ENCODE measurements at regions not wholly inside any gene's neighbourhood (a gene's known extent, or its start where the extent isn't known, plus 50 kb on each side); places are given as distances from the start of the nearest gene placed in this dataset.

DNA sequence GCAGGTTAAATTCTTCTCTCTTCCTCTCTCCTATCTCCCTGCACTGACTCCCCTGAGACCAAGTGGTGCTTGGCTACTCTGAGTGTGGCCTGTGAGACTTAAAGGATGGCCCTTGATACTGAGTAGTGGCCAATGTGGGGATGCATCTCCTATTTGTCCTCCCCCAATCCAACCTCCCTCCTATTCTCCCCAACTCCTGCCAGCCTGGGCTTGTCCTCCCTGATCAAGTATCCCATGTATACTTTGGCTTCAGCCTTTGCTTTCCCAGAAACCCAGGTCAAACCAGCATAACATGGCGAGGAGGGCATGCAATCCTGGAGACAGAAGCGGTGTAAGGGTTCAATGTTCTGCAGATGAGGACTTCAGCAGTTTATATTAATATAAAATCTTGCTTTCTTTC is 77.9 kb upstream of the GRB10 start:
- Histone ChIP-seq H3K4me2 (no peak overlapping the region), H4K20me1 (ENCODE audit: insufficient read depth, poor library complexity, severe bottlenecking) (no peaks in the 10 kb centered on the region), H2AFZ (no peak overlapping the region), H3K4me3 (no peak overlapping the region), H3K36me3 (replicated peaks; ENCODE audit: insufficient read depth, low read depth) (no peaks in the 10 kb centered on the region), H3K9me3 (ENCODE audit: low read depth) (no peaks in the 10 kb centered on the region), H3K4me1 (ENCODE audit: insufficient read depth) (no peaks in the 10 kb centered on the region), H3K79me2 (no peaks in the 10 kb centered on the region), H3K9me2 (replicated peaks; ENCODE audit: insufficient read depth) (no peaks in the 10 kb centered on the region), H3K27me3 (no peaks in the 10 kb centered on the region), H3K27ac (no peak overlapping the region)
- WGBS (ENCODE audit: low lambda C conversion rate, missing lambda C conversion rate), result 91% methylated on average over 2 of the region's 2 CpGs
- TF ChIP-seq EZH2phosphoT487 (IDR thresholded peaks at IDR 0.05; ENCODE audit: low read depth, severe bottlenecking, unreplicated experiment), result no peak
- TF ChIP-seq, protein P1, sequence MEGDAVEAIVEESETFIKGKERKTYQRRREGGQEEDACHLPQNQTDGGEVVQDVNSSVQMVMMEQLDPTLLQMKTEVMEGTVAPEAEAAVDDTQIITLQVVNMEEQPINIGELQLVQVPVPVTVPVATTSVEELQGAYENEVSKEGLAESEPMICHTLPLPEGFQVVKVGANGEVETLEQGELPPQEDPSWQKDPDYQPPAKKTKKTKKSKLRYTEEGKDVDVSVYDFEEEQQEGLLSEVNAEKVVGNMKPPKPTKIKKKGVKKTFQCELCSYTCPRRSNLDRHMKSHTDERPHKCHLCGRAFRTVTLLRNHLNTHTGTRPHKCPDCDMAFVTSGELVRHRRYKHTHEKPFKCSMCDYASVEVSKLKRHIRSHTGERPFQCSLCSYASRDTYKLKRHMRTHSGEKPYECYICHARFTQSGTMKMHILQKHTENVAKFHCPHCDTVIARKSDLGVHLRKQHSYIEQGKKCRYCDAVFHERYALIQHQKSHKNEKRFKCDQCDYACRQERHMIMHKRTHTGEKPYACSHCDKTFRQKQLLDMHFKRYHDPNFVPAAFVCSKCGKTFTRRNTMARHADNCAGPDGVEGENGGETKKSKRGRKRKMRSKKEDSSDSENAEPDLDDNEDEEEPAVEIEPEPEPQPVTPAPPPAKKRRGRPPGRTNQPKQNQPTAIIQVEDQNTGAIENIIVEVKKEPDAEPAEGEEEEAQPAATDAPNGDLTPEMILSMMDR (IDR thresholded peaks at IDR 0.05; ENCODE audit: poor library complexity), result no peak
- TF ChIP-seq EZH2 (IDR thresholded peaks at IDR 0.05; ENCODE audit: borderline replicate concordance), result no peak
- DNase-seq (ENCODE audit: low spot score), result no peak

DNA sequence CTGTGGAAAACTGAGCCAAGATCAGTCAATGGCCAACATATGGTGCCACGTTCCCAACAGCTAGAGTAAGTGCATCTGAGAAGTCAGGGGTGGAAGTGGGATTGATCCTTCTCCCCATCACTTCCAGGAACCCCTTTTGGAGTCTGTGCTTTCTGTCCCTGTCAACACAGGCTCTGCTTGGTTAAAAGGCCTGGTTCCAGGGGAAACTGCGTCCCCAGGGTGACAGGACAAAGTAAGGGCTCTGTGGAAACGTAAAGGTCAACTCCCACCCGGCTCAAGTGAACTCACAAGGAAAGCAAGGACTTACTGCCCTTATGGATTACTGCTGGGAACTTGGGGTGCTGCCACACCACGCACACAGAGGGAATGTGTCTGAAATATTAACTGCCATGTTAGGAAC is 77.5 kb upstream of the GRB10 start:
- no peak for DNase-seq (ENCODE audit: low spot score)
- no peak overlapping the region for H3K27ac ChIP-seq
- 88% methylated on average over 5 of the region's 5 CpGs for WGBS (ENCODE audit: low lambda C conversion rate, missing lambda C conversion rate)

DNA sequence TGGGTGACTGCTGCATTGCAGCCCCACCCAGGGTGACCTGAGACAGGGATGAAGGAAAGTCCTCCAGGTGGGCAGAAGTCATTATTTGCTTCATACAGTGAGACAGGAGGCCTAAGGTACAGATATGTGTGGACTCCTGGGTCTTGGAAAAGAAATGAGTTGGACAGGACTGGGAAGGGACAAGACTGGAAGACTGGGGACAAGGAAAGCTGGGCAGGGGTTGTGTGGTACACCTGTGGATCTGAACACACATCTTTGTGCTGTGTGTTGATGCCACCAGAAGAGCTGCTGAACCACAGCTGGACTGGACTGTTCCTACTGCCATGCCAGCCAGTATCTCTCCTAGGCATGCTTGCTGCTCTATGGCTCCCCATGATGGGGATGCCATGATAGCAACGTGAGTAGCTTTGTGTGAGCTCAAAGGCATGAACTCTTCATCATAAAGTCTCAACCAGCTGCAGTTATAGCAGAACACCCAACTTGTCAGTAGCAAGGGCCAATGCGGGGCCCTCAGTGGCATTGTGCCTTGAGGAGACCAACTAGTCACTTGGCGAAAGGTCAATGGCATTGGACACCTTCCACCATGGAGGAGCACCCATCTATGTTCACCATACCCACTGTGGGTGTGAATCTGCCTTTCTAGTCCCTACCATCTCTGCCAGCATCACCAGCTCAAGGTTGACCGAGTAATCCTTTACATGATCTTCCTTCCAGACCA is 76.0 kb upstream of the GRB10 start:
- WGBS (ENCODE audit: low lambda C conversion rate, missing lambda C conversion rate), result 89% methylated on average over 4 of the region's 4 CpGs
- H3K4me1 ChIP-seq (ENCODE audit: insufficient read depth), result no peaks in the 10 kb centered on the region
- no peaks in the 10 kb centered on the region for H3K9me2 ChIP-seq (replicated peaks; ENCODE audit: insufficient read depth)
- H3K9me3 ChIP-seq (ENCODE audit: low read depth), result no peaks in the 10 kb centered on the region
- H3K36me3 ChIP-seq (replicated peaks; ENCODE audit: insufficient read depth, low read depth), result no peaks in the 10 kb centered on the region
- H4K20me1 ChIP-seq (ENCODE audit: insufficient read depth, poor library complexity, severe bottlenecking), result no peaks in the 10 kb centered on the region
- no peaks in the 10 kb centered on the region for H3K27me3 ChIP-seq
- no peaks in the 10 kb centered on the region for H3K79me2 ChIP-seq
- no peak overlapping the region for H3K4me2 ChIP-seq
- H3K27ac ChIP-seq, result no peak overlapping the region
- TF ChIP-seq EZH2phosphoT487 (IDR thresholded peaks at IDR 0.05; ENCODE audit: low read depth, severe bottlenecking, unreplicated experiment) (no peak), EZH2 (IDR thresholded peaks at IDR 0.05; ENCODE audit: borderline replicate concordance) (no peak)
- TF ChIP-seq, protein P1 (IDR thresholded peaks at IDR 0.05; ENCODE audit: poor library complexity), result no peak
- H2AFZ ChIP-seq, result no peak overlapping the region
- DNase-seq (ENCODE audit: low spot score), result no peak
- H3K4me3 ChIP-seq, result no peak overlapping the region

More for the DNA sequence above, 77.5 kb upstream of the GRB10 start:
- H3K36me3 ChIP-seq (replicated peaks; ENCODE audit: insufficient read depth, low read depth), result no peaks in the 10 kb centered on the region
- H3K9me3 ChIP-seq (ENCODE audit: low read depth), result no peaks in the 10 kb centered on the region
- H4K20me1 ChIP-seq (ENCODE audit: insufficient read depth, poor library complexity, severe bottlenecking), result no peaks in the 10 kb centered on the region
- TF ChIP-seq EZH2 (IDR thresholded peaks at IDR 0.05; ENCODE audit: borderline replicate concordance) (no peak), EZH2phosphoT487 (IDR thresholded peaks at IDR 0.05; ENCODE audit: low read depth, severe bottlenecking, unreplicated experiment) (no peak)
- TF ChIP-seq, protein P1 (IDR thresholded peaks at IDR 0.05; ENCODE audit: poor library complexity), result no peak
- H3K4me1 ChIP-seq (ENCODE audit: insufficient read depth), result no peaks in the 10 kb centered on the region
- H3K27me3 ChIP-seq, result no peaks in the 10 kb centered on the region
- H3K9me2 ChIP-seq (replicated peaks; ENCODE audit: insufficient read depth), result no peaks in the 10 kb centered on the region
- H3K4me3 ChIP-seq, result no peak overlapping the region
- H3K4me2 ChIP-seq, result no peak overlapping the region
- no peaks in the 10 kb centered on the region for H3K79me2 ChIP-seq
- H2AFZ ChIP-seq, result no peak overlapping the region
